Body of pancreas (tissue), 4 donors: ENCODE measurements at regions not wholly inside any gene's neighbourhood (a gene's known extent, or its start where the extent isn't known, plus 50 kb on each side); places are given as distances from the start of the nearest gene placed in this dataset.

Source experiments
- ATAC-seq: fragments of 150-250 bp; one replicate; pipeline ENCODE4 v1.9.1; 2016
- DNase-seq, 4 donors: peaks; one replicate each; pipeline ENCODE4 v3.0.0-alpha.2; 2019
- H3K27ac ChIP-seq, 4 donors: fragments of 200-600 bp; sonication (generic); 1 replicate in 3 of 4; 2 replicates in 1 of 4; pipeline versions ENCODE4 v1.5.1 to v1.6.1; 2016 to 2019; ENCODE audit warnings: mild to moderate bottlenecking in 1 of 4, mixed read lengths in 1 of 4, moderate library complexity in 1 of 4
- H3K27me3 ChIP-seq, 2 donors: fragments of 200-600 bp; sonication (generic); one replicate each; pipeline ENCODE4 v1.6.0; 2016; ENCODE audit warnings: mild to moderate bottlenecking in 1 of 2
- H3K36me3 ChIP-seq, 2 donors: fragments of 200-600 bp; sonication (generic); replicated peaks in 1 of 2; 2 replicates each; pipeline ENCODE4 v1.5.1; 2016; ENCODE audit warnings: low read depth in 2 of 2; ENCODE audit not compliant: insufficient read depth in 1 of 2
- H3K4me1 ChIP-seq: fragments of 200-600 bp; sonication (generic); one replicate; pipeline ENCODE4 v1.6.0; 2016
- H3K4me3 ChIP-seq, 2 donors: fragments of 200-600 bp; sonication (generic); 1 replicate in 1 of 2; 2 replicates in 1 of 2; pipeline ENCODE4 v1.5.1; 2016 to 2019
- H3K9me3 ChIP-seq, 3 donors: fragments of 200-600 bp; sonication (generic); 1 replicate in 2 of 3; 2 replicates in 1 of 3; pipeline ENCODE4 v1.5.1; 2016
- CTCF ChIP-seq, 7 experiments: fragments of 450-650 bp in 4 of 7; fragments of 200-600 bp in 3 of 7; sonication (generic) in 3 of 7; IDR thresholded peaks; one replicate each; pipeline ENCODE4 v1.5.1; 2016 to 2019; ENCODE audit warnings: antibody characterized with exemption in 7 of 7
- POLR2A ChIP-seq, 3 donors: fragments of 450-650 bp; IDR thresholded peaks; one replicate each; pipeline ENCODE4 v1.6.1; 2016; ENCODE audit warnings: antibody characterized with exemption in 3 of 3, mild to moderate bottlenecking in 2 of 3
- WGBS, 2 donors: methylation state at CpG; one replicate each; pipeline ENCODE4 v1.1.5; 2017; 5-methylcytosine and 5-hydroxymethylcytosine counted together
- intact Hi-C: fragments of 100-400 bp; cut with DNase I; formaldehyde crosslinking; loops from one replicate; pipeline ENCODE4 v1.15.1; 2023

- H3K9me3 ChIP-seq = no peaks in the 10 kb centered on the region
- no peaks in the 10 kb centered on the region for H3K36me3 ChIP-seq
- no peaks in the 10 kb centered on the region for H3K4me1 ChIP-seq
- ATAC-seq (no peak), DNase-seq (peak in 1 of 4 donors; percentile 19)
- no peak overlapping the region for H3K27ac ChIP-seq
- intact Hi-C loops = no loop called here
- no peak for TF ChIP-seq CTCF (IDR thresholded peaks at IDR 0.05)
- no peak for TF ChIP-seq POLR2A (IDR thresholded peaks at IDR 0.05)
- no peaks in the 10 kb centered on the region for H3K27me3 ChIP-seq
- H3K4me3 ChIP-seq = no peak overlapping the region
- WGBS, 2 donors = 86 to 88% methylated on average over 27 to 35 of the region's 72 CpGs
These were observed 111.5 kb downstream of the PTPRS start for GRCh38 chr19:5228932-5229777.

GRCh38 chr19:5228490-5228889 is 112.1 kb downstream of the PTPRS start:
- no peak for TF ChIP-seq POLR2A (IDR thresholded peaks at IDR 0.05)
- no peak for TF ChIP-seq CTCF (IDR thresholded peaks at IDR 0.05)
- WGBS, 2 donors = 87 to 92% methylated on average over 6 of the region's 6 CpGs

GRCh38 chr19:5225486-5226345 is 114.9 kb downstream of the PTPRS start:
- Histone ChIP-seq H3K27ac (no peak overlapping the region), H3K4me1 (no peaks in the 10 kb centered on the region), H3K27me3 (no peaks in the 10 kb centered on the region), H3K4me3 (no peak overlapping the region), H3K36me3 (no peaks in the 10 kb centered on the region), H3K9me3 (no peaks in the 10 kb centered on the region)
- TF ChIP-seq CTCF (IDR thresholded peaks at IDR 0.05) = peak in 6 of 7 experiments; percentile 18 to 46 (median 36)
- TF ChIP-seq POLR2A (IDR thresholded peaks at IDR 0.05) = no peak
- intact Hi-C loops = no loop called here
- peak in 1 of 4 donors; percentile 29 for DNase-seq
- WGBS, 2 donors = 80 to 89% methylated on average over 22 to 25 of the region's 28 CpGs
- ATAC-seq = no peak

More at GRCh38 chr19:5228490-5228889, 112.1 kb downstream of the PTPRS start:
- Histone ChIP-seq H3K27ac (no peak overlapping the region), H3K27me3 (no peaks in the 10 kb centered on the region), H3K36me3 (no peaks in the 10 kb centered on the region), H3K4me1 (no peaks in the 10 kb centered on the region), H3K9me3 (no peaks in the 10 kb centered on the region), H3K4me3 (no peak overlapping the region)
- no peak for ATAC-seq
- intact Hi-C loops = no loop called here
- no peak for DNase-seq

GRCh38 chr19:5224480-5224879 is 116.1 kb downstream of the PTPRS start:
- ATAC-seq (no peak), DNase-seq (no peak)
- Histone ChIP-seq H3K4me1 (no peaks in the 10 kb centered on the region), H3K9me3 (no peaks in the 10 kb centered on the region), H3K27me3 (no peaks in the 10 kb centered on the region), H3K27ac (no peak overlapping the region), H3K36me3 (peaks cover 0 to 2% of the 10 kb centered on the region in 2 donors), H3K4me3 (no peak overlapping the region)
- 91 to 94% methylated on average over 6 of the region's 6 CpGs for WGBS, 2 donors
- intact Hi-C loops = no loop called here
- TF ChIP-seq POLR2A (IDR thresholded peaks at IDR 0.05) = no peak
- no peak for TF ChIP-seq CTCF (IDR thresholded peaks at IDR 0.05)
